ENCODE measurements at regions not wholly inside any gene's neighbourhood (a gene's known extent, or its start where the extent isn't known, plus 50 kb on each side); places are given as distances from the start of the nearest gene placed in this dataset.
A peak's percentile ranks its signal among the peaks of the same experiment; 100 is the strongest.

DNA sequence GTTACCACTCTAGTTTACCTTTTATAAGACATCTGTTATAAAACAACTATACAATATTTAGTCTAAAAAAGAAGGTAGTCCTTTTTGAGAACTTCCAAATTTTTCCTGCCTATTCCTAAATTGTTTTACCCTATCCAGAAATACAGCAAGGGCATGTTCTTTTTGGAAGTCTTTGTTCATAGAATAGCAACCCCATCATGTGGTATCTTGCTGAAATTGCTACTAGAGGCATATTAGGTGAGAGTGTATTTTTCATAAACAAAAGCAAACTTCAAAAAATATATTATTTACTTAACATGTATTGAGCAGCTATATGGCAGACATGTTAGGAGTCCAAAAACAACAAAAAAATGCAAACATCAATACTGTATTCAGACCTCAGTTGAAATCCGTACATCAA, 371.8 kb upstream of the NRSN1 start:
- no peak for DNase-seq
- BruUV-seq (replicated peaks), result no TSS peak

DNA sequence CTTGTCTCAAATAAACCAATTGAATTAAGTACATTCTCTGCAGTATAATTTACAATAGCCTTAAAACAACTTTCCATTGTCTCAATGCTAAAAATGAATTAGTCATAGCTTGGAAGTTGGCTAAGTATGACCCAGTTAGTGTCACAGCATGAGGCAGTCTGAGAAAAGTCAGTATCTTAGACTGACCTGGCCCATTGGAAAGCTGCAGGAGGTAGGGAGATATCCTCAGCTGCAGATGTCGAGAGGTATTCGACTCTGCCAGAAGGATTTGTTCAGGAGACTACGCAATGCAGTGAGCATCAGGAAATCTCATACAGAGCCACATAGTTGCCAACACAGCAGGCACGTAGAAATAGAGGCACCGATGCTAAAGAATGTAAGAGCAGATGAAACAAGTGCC, 350.9 kb upstream of the NRSN1 start:
- TF ChIP-seq, protein P1, sequence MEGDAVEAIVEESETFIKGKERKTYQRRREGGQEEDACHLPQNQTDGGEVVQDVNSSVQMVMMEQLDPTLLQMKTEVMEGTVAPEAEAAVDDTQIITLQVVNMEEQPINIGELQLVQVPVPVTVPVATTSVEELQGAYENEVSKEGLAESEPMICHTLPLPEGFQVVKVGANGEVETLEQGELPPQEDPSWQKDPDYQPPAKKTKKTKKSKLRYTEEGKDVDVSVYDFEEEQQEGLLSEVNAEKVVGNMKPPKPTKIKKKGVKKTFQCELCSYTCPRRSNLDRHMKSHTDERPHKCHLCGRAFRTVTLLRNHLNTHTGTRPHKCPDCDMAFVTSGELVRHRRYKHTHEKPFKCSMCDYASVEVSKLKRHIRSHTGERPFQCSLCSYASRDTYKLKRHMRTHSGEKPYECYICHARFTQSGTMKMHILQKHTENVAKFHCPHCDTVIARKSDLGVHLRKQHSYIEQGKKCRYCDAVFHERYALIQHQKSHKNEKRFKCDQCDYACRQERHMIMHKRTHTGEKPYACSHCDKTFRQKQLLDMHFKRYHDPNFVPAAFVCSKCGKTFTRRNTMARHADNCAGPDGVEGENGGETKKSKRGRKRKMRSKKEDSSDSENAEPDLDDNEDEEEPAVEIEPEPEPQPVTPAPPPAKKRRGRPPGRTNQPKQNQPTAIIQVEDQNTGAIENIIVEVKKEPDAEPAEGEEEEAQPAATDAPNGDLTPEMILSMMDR (conservative IDR thresholded peaks at IDR 0.05), result no peak
- no peak for TF ChIP-seq EZH2 (IDR thresholded peaks at IDR 0.05; ENCODE audit: low read depth)
- intact Hi-C loops (cut with micrococcal nuclease; ENCODE audit: unreplicated experiment), result no loop called here
- BruUV-seq (replicated peaks), result no TSS peak

More for the DNA sequence above, 371.8 kb upstream of the NRSN1 start:
- ChIA-PET POLR2A (ENCODE audit: unreplicated experiment) (no interaction called here), CTCF (no interaction called here)
- no peaks in the 10 kb centered on the region for H3F3A ChIP-seq (ENCODE audit: insufficient read depth, low read depth)
- no peaks in the 10 kb centered on the region for H3K36me3 ChIP-seq (ENCODE audit: low read depth)
- no peaks in the 10 kb centered on the region for H3K27me3 ChIP-seq (ENCODE audit: insufficient read depth, low read depth)
- intact Hi-C loops (cut with micrococcal nuclease; ENCODE audit: unreplicated experiment), result no loop called here
- H3K27ac ChIP-seq, result no peak overlapping the region
- no peaks in the 10 kb centered on the region for H3K4me1 ChIP-seq (replicated peaks; ENCODE audit: insufficient read depth)
- no peaks in the 10 kb centered on the region for H3K9me3 ChIP-seq (ENCODE audit: insufficient read depth, low read depth)
- H2AFZ ChIP-seq, result no peak overlapping the region
- no peak overlapping the region for H3K4me2 ChIP-seq
- H3K9me2 ChIP-seq (ENCODE audit: insufficient read depth), result no peaks in the 10 kb centered on the region; the same call in 1 of the 2 replicates
- no peaks in the 10 kb centered on the region for H3K79me2 ChIP-seq (ENCODE audit: low read depth)
- H4K20me1 ChIP-seq (ENCODE audit: insufficient read depth), result no peaks in the 10 kb centered on the region
- no peak for TF ChIP-seq EZH2 (IDR thresholded peaks at IDR 0.05; ENCODE audit: low read depth)
- TF ChIP-seq, protein P1 (conservative IDR thresholded peaks at IDR 0.05), result peak; percentile 44; the same call in 1 of the 2 replicates
- no peak overlapping the region for H3K4me3 ChIP-seq

DNA sequence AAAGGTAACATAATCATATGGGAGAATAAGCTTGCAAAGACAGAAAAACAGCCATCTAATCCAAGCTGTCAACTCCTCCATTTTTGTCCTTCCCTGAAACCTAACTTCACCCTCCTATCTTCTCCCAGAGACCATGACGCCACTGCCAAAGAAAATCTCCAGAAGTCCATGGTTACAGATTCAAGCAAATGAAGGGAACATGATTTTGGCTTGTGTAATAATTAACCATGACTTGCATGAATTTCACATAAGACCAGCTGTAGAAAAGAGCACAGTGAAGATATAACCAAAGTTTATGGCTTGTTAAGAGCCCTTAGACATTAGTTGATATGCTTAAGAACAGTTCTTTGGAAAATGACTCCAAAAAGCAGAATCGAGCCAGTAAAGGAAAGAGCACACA, 342.1 kb upstream of the NRSN1 start:
- intact Hi-C loops (cut with micrococcal nuclease; ENCODE audit: unreplicated experiment), result no loop called here
- no peak overlapping the region for H3K4me2 ChIP-seq
- POLR2A ChIA-PET (ENCODE audit: unreplicated experiment), result no interaction called here
- no TSS peak for BruUV-seq (replicated peaks)
- DNase-seq, result no peak
- H3K27ac ChIP-seq, result no peak overlapping the region
- H2AFZ ChIP-seq, result no peak overlapping the region
- H3K4me1 ChIP-seq (replicated peaks; ENCODE audit: insufficient read depth), result no peaks in the 10 kb centered on the region
- no peaks in the 10 kb centered on the region for H3K36me3 ChIP-seq (ENCODE audit: low read depth)
- no peaks in the 10 kb centered on the region for H3K27me3 ChIP-seq (ENCODE audit: insufficient read depth, low read depth)
- H3K9me2 ChIP-seq (ENCODE audit: insufficient read depth), result no peaks in the 10 kb centered on the region
- CTCF ChIA-PET, result no interaction called here
- no peaks in the 10 kb centered on the region for H4K20me1 ChIP-seq (ENCODE audit: insufficient read depth)
- no peak overlapping the region for H3K4me3 ChIP-seq
- no peaks in the 10 kb centered on the region for H3F3A ChIP-seq (ENCODE audit: insufficient read depth, low read depth)
- H3K9me3 ChIP-seq (ENCODE audit: insufficient read depth, low read depth), result no peaks in the 10 kb centered on the region
- H3K79me2 ChIP-seq (ENCODE audit: low read depth), result no peaks in the 10 kb centered on the region
- no peak for TF ChIP-seq EZH2 (IDR thresholded peaks at IDR 0.05; ENCODE audit: low read depth)
- TF ChIP-seq, protein P1 (conservative IDR thresholded peaks at IDR 0.05), result no peak

More for the DNA sequence above, 350.9 kb upstream of the NRSN1 start:
- no peak for DNase-seq
- no peak overlapping the region for H3K4me2 ChIP-seq
- H3K4me1 ChIP-seq (replicated peaks; ENCODE audit: insufficient read depth), result no peaks in the 10 kb centered on the region
- H3K27me3 ChIP-seq (ENCODE audit: insufficient read depth, low read depth), result no peaks in the 10 kb centered on the region
- H4K20me1 ChIP-seq (ENCODE audit: insufficient read depth), result no peaks in the 10 kb centered on the region; the same call in 1 of the 2 replicates
- no peaks in the 10 kb centered on the region for H3K36me3 ChIP-seq (ENCODE audit: low read depth)
- no peak overlapping the region for H3K4me3 ChIP-seq
- no peak overlapping the region for H2AFZ ChIP-seq
- CTCF ChIA-PET, result no interaction called here
- no peaks in the 10 kb centered on the region for H3F3A ChIP-seq (ENCODE audit: insufficient read depth, low read depth)
- POLR2A ChIA-PET (ENCODE audit: unreplicated experiment), result no interaction called here
- no peaks in the 10 kb centered on the region for H3K9me2 ChIP-seq (ENCODE audit: insufficient read depth)
- H3K79me2 ChIP-seq (ENCODE audit: low read depth), result no peaks in the 10 kb centered on the region
- H3K27ac ChIP-seq, result no peak overlapping the region
- no peaks in the 10 kb centered on the region for H3K9me3 ChIP-seq (ENCODE audit: insufficient read depth, low read depth)
